Neural crest cell (in vitro differentiated cells): ENCODE measurements at regions not wholly inside any gene's neighbourhood (a gene's known extent, or its start where the extent isn't known, plus 50 kb on each side); places are given as distances from the start of the nearest gene placed in this dataset.

Experiments
- DNase-seq: peaks from one replicate; pipeline ENCODE4 v3.0.0; 2021; ENCODE audit warnings: low read depth, mixed read lengths, low spot score
- H3K27ac Mint-ChIP-seq: one replicate; pipeline ENCODE4 v1.8.0; 2021; ENCODE audit warnings: mild to moderate bottlenecking, mixed read lengths; ENCODE audit not compliant: unreplicated experiment
- H3K27me3 Mint-ChIP-seq: 2 replicates; pipeline ENCODE4 v1.8.0; 2021; ENCODE audit warnings: low read depth, mild to moderate bottlenecking, mixed read lengths
- H3K36me3 Mint-ChIP-seq: 2 replicates; pipeline ENCODE4 v1.8.0; 2021; ENCODE audit warnings: low read depth, mild to moderate bottlenecking, mixed read lengths
- H3K4me1 Mint-ChIP-seq: 2 replicates; pipeline ENCODE4 v1.8.0; 2021; ENCODE audit warnings: mixed read lengths
- H3K4me3 Mint-ChIP-seq: one replicate; pipeline ENCODE4 v1.8.0; 2021; ENCODE audit warnings: mild to moderate bottlenecking, mixed read lengths
- H3K9me3 Mint-ChIP-seq: 2 replicates; pipeline ENCODE4 v1.8.0; 2021; ENCODE audit warnings: mixed read lengths
- TF ChIP-seq, protein P1 (sequence below): fragments of 200-600 bp; sonication (generic); conservative IDR thresholded peaks from 2 replicates; pipeline ENCODE4 v1.5.0; 2021; ENCODE audit warnings: antibody characterized with exemption, mild to moderate bottlenecking

DNA sequence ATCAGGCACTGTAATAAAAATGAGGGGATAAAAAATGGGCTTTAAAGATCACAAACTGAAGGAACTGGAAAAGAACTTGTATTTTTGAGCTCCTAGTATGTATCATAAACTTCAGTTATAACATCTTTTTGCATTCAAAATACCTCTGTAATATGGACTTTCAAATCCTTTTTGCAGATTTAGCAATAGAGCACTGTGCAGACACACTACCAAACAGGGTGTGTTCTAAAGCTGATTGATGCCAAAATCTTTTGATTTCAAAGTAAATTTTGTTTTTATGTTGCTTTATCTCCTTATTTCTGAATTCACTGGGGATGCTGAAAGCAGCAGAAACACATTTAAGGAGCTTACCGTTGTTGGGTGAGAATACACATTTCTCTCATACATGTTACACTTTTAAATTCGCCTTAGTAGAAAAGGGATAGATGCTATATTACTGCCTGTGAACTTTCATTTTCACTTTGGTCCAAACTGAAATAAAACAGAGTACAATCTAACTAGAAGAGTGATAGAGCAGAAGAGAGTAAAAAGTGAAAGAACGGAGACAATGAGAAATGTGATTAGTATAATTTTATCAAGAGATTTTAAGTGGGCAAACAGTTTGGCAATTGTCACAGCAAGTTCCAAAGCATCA is 1126.6 kb downstream of the BRINP3 start:
- Mint-ChIP-seq H3K4me3 (no peak overlapping the region), H3K36me3 (no peaks in the 10 kb centered on the region), H3K4me1 (peaks cover 8% of the 10 kb centered on the region), H3K27me3 (no peaks in the 10 kb centered on the region), H3K9me3 (no peaks in the 10 kb centered on the region), H3K27ac (no peak overlapping the region)
- TF ChIP-seq, protein P1, sequence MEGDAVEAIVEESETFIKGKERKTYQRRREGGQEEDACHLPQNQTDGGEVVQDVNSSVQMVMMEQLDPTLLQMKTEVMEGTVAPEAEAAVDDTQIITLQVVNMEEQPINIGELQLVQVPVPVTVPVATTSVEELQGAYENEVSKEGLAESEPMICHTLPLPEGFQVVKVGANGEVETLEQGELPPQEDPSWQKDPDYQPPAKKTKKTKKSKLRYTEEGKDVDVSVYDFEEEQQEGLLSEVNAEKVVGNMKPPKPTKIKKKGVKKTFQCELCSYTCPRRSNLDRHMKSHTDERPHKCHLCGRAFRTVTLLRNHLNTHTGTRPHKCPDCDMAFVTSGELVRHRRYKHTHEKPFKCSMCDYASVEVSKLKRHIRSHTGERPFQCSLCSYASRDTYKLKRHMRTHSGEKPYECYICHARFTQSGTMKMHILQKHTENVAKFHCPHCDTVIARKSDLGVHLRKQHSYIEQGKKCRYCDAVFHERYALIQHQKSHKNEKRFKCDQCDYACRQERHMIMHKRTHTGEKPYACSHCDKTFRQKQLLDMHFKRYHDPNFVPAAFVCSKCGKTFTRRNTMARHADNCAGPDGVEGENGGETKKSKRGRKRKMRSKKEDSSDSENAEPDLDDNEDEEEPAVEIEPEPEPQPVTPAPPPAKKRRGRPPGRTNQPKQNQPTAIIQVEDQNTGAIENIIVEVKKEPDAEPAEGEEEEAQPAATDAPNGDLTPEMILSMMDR: no peak
- no peak for DNase-seq

- no peak for DNase-seq
- Mint-ChIP-seq H3K9me3 (no peaks in the 10 kb centered on the region), H3K27ac (no peak overlapping the region), H3K36me3 (no peaks in the 10 kb centered on the region), H3K27me3 (no peaks in the 10 kb centered on the region), H3K4me1 (peaks cover 8% of the 10 kb centered on the region), H3K4me3 (no peak overlapping the region)
- TF ChIP-seq, protein P1: no peak
Measured at GRCh38 chr1:189351960-189352359, 1125.7 kb downstream of the BRINP3 start.

GRCh38 chr1:189356206-189356605 is 1121.5 kb downstream of the BRINP3 start:
- no peaks in the 10 kb centered on the region for H3K9me3 Mint-ChIP-seq
- no peak overlapping the region for H3K27ac Mint-ChIP-seq
- no peak overlapping the region for H3K4me3 Mint-ChIP-seq
- DNase-seq: no peak
- TF ChIP-seq, protein P1: no peak
- H3K4me1 Mint-ChIP-seq: no peaks in the 10 kb centered on the region
- H3K27me3 Mint-ChIP-seq: no peaks in the 10 kb centered on the region
- H3K36me3 Mint-ChIP-seq: no peaks in the 10 kb centered on the region

GRCh38 chr1:189357317-189357716 is 1120.3 kb downstream of the BRINP3 start:
- no peak overlapping the region for H3K27ac Mint-ChIP-seq
- DNase-seq: no peak
- H3K9me3 Mint-ChIP-seq: no peaks in the 10 kb centered on the region
- H3K4me1 Mint-ChIP-seq: no peaks in the 10 kb centered on the region
- H3K36me3 Mint-ChIP-seq: no peaks in the 10 kb centered on the region
- H3K4me3 Mint-ChIP-seq: no peak overlapping the region
- TF ChIP-seq, protein P1: no peak
- no peaks in the 10 kb centered on the region for H3K27me3 Mint-ChIP-seq

DNA sequence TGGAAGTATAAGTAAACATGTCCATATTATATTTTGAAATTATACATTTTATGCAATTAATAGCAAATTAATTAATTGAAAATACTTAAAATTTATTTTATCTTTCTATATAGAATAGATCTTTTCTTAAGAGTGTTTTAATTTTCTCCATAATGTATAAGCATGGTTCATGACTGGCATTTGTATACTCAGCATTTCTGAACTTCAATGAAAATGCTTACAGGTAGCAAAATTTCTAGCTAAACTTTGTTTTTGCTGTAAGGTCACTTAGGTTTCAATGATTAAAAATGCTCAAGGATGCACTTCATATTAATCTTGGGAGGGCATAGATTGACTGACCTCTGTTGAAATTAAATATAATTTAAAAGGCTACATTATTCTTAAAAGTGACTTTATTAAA is 1108.1 kb downstream of the BRINP3 start:
- H3K27me3 Mint-ChIP-seq: no peaks in the 10 kb centered on the region
- H3K36me3 Mint-ChIP-seq: peaks cover 2% of the 10 kb centered on the region
- peaks cover 11% of the 10 kb centered on the region for H3K9me3 Mint-ChIP-seq
- H3K4me3 Mint-ChIP-seq: no peak overlapping the region
- no peak overlapping the region for H3K27ac Mint-ChIP-seq
- DNase-seq: no peak
- H3K4me1 Mint-ChIP-seq: peaks cover 6% of the 10 kb centered on the region
- TF ChIP-seq, protein P1: no peak
